ENCODE measurements at regions not wholly inside any gene's neighbourhood (a gene's known extent, or its start where the extent isn't known, plus 50 kb on each side); places are given as distances from the start of the nearest gene placed in this dataset.

DNA sequence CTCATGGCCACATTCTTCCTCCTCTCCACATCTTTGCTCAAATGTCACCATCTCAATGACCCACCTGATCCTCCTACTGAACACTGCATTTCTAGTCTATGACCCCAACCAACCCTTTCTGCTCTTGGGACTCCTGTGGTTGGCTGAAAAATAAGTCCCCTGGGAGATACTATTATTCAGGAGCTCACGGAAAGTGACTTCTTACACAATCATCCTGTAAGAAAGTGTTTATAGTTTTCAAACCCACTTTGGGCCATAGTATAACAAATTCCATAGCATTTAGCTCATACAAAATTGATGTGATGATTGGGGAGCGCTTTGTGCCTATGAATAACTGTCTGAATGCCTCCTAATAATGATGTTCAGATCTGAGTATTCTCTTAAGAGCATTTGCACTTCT, 161.4 kb upstream of the HS3ST1 start:
- Histone ChIP-seq H3K4me3 (no peak overlapping the region), H3K27ac (no peak overlapping the region), H3K4me1 (no peaks in the 10 kb centered on the region), H3K9ac (ENCODE audit: low read depth in 2 of 2, low read length in 2 of 2) (no peak overlapping the region), H3K9me3 (no peaks in the 10 kb centered on the region), H3K36me3 (no peaks in the 10 kb centered on the region), H3K27me3 (no peaks in the 10 kb centered on the region)
- DNase-seq = no peak
- TF ChIP-seq, protein P1, sequence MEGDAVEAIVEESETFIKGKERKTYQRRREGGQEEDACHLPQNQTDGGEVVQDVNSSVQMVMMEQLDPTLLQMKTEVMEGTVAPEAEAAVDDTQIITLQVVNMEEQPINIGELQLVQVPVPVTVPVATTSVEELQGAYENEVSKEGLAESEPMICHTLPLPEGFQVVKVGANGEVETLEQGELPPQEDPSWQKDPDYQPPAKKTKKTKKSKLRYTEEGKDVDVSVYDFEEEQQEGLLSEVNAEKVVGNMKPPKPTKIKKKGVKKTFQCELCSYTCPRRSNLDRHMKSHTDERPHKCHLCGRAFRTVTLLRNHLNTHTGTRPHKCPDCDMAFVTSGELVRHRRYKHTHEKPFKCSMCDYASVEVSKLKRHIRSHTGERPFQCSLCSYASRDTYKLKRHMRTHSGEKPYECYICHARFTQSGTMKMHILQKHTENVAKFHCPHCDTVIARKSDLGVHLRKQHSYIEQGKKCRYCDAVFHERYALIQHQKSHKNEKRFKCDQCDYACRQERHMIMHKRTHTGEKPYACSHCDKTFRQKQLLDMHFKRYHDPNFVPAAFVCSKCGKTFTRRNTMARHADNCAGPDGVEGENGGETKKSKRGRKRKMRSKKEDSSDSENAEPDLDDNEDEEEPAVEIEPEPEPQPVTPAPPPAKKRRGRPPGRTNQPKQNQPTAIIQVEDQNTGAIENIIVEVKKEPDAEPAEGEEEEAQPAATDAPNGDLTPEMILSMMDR (IDR thresholded peaks at IDR 0.05) = no peak
- intact Hi-C loops (cut with DNase I) = no loop called here

DNA sequence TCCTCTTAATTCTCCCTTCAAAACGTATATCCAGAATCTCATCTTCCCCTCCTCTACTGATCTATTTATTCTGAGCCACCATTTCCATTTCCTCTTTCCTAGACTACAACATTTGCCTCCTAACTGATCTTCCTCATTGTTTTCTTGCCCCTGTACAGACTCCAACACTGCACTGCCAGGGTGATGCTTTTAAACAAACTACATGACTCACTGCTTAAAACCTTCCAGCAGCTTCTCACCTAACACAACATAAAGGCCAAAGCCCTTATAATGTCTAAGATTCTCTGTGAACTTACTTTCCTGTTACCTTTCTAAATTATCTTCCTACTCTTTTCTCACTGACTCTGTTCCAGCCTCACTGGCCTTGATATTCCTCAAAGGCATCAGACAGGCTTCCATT, 161.0 kb upstream of the HS3ST1 start:
- DNase-seq = no peak
- Histone ChIP-seq H3K27me3 (no peaks in the 10 kb centered on the region), H3K4me3 (no peak overlapping the region), H3K36me3 (no peaks in the 10 kb centered on the region), H3K9ac (ENCODE audit: low read depth in 2 of 2, low read length in 2 of 2) (no peak overlapping the region), H3K9me3 (no peaks in the 10 kb centered on the region), H3K27ac (no peak overlapping the region), H3K4me1 (no peaks in the 10 kb centered on the region)
- intact Hi-C loops (cut with DNase I) = no loop called here
- TF ChIP-seq, protein P1 (IDR thresholded peaks at IDR 0.05) = no peak

DNA sequence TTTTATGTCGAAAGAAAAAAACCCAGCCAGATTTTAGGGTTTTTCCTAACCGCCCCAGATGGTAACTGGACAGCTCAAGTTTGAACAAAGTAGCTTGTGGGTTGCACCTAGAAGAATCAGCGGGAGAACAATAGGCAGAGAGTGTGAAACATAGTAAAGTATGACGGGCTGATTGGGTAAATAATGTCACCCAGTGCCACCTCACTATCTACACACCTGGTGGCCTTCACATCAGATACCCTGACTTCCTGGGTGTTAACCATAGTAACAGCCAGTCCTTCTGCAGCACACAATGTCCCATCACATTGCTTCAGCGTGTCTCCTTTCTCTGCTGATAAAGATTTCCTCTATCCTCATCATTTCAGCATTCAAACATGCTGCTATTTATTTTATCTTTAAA, 159.1 kb upstream of the HS3ST1 start:
- no peak overlapping the region for H3K9ac ChIP-seq (ENCODE audit: low read depth in 2 of 2, low read length in 2 of 2)
- intact Hi-C loops (cut with DNase I) = no loop called here
- TF ChIP-seq, protein P1 (IDR thresholded peaks at IDR 0.05) = no peak
- H3K27ac ChIP-seq = no peak overlapping the region
- DNase-seq = no peak
- H3K27me3 ChIP-seq = no peaks in the 10 kb centered on the region
- H3K9me3 ChIP-seq = no peaks in the 10 kb centered on the region
- no peak overlapping the region for H3K4me3 ChIP-seq
- no peaks in the 10 kb centered on the region for H3K36me3 ChIP-seq
- no peaks in the 10 kb centered on the region for H3K4me1 ChIP-seq

DNA sequence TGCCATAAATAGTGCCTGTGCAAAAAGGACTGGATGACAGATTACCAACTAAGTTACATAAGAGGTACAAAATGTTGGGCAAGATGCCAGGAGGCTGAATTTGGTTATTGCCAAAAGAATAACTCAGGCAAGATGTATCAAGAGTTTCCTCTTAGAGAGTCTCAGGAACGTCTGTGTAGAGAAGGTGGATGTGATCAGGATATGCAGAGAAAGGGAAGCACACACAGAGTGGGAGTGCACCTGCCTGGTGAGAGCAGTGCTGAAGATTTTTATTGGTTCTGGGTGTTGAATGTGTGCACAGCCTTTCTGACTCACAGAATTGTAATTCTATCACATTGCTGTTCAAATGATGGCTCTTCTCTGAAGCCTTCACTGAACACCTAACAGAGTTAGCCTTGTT, 156.8 kb upstream of the HS3ST1 start:
- intact Hi-C loops (cut with DNase I) = no loop called here
- H3K36me3 ChIP-seq = no peaks in the 10 kb centered on the region
- H3K27me3 ChIP-seq = no peaks in the 10 kb centered on the region
- no peak overlapping the region for H3K27ac ChIP-seq
- DNase-seq = peak; percentile 49
- H3K9me3 ChIP-seq = no peaks in the 10 kb centered on the region
- H3K4me3 ChIP-seq = no peak overlapping the region
- H3K9ac ChIP-seq (ENCODE audit: low read depth in 2 of 2, low read length in 2 of 2) = no peak overlapping the region
- H3K4me1 ChIP-seq = no peaks in the 10 kb centered on the region
- TF ChIP-seq, protein P1 (IDR thresholded peaks at IDR 0.05) = no peak

DNA sequence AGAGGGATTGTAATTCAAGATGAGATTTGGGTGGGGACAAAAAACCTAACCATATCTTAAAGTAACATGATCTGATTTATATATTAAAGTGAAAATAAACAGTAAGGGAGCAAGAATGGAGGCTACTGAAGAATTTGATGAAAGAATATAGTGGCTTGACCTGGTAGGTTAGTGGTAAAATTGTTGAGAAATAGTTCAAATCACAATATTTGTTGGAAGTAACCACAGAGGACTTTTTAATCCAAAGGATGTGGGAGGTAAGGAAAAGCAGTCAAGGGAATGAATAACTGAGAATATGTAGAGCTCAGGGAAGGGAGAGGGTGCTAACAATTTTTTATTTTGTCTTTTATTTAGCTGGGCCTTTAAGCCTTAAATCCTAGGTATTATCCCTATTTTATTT, 139.8 kb upstream of the HS3ST1 start:
- Histone ChIP-seq H3K36me3 (no peaks in the 10 kb centered on the region), H3K9ac (ENCODE audit: low read depth in 2 of 2, low read length in 2 of 2) (no peak overlapping the region), H3K9me3 (no peaks in the 10 kb centered on the region), H3K4me1 (no peaks in the 10 kb centered on the region), H3K27ac (no peak overlapping the region), H3K4me3 (no peak overlapping the region), H3K27me3 (no peaks in the 10 kb centered on the region)
- intact Hi-C loops (cut with DNase I) = loop anchor here (10.0 kb wide), 1 partner anchor 46 kb away; no protein-coding TSS in a partner anchor
- DNase-seq = no peak
- TF ChIP-seq, protein P1 (IDR thresholded peaks at IDR 0.05) = no peak

Measured in colonic mucosa (tissue), 4 donors.